ENCODE measurements at regions not wholly inside any gene's neighbourhood (a gene's known extent, or its start where the extent isn't known, plus 50 kb on each side); places are given as distances from the start of the nearest gene placed in this dataset.

DNA sequence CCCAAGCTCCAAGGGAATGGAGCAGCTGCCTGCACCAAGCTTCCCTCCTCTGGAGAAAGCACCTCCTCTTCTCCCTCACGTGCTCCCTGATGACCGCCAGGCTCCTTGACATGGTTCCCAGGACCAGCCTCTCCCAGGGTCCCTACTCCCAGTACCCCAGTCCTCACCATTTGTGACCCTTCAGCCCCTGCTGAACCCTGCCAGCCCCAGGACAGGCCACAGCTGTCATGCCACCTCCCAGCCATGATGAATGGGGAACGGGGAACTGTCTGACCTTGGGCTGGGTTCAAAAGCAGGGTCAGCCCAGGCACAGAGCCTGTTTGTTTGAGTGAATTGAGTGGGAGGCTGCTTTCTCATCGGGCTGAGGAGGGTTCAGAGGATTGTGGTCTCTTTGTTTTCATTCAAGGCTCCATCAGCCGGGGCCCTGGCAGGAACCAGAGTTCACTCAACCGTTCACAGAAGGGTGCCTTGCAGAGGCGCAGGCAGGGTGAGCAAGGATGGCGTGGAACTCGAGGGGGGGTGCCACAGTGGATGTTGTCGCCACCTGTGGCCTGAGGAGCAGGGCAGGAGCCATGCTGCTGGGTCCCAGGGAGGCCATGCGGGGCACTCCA lies 344.5 kb upstream of the SFSWAP start:
- DNase-seq, result peak; percentile 8

- DNase-seq, result peak; percentile 1
Measured at GRCh38 chr12:131367067-131367982, 343.6 kb upstream of the SFSWAP start.

DNA sequence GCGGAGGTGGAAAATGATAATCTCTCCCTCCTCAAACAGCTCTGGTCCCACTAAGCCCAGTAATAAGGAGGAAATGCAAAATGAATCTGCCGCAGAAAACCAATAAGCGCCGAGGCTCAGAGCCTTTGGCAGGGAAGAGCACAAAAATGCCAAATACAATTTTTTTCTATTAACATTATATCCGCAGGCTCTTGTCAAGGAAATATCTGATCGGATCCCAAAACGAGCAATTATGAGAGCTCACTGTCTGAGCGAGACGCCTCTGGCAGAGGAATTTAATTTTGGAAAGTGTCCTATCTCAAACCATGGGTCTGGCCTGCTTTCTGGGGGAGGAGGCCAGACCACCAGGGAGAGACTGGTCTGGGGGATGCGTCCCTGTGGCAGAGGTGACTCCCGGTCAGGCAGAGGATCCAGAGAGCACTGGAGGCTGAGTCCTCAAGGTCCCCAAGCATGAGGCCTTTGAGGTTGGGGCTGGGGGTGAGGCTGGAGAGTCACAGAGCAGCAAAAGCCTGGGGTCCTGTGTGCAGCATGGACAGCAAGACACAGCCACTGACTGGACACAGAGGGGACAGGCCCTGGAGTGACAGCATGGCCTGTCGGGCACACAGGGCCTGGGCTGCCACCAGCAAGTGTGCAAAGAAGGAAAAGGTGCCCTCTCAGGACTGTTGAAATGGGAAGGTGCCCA lies 342.8 kb upstream of the SFSWAP start:
- DNase-seq, result no peak

GRCh38 chr12:131368668-131369071 lies 342.2 kb upstream of the SFSWAP start:
- DNase-seq, result no peak

DNA sequence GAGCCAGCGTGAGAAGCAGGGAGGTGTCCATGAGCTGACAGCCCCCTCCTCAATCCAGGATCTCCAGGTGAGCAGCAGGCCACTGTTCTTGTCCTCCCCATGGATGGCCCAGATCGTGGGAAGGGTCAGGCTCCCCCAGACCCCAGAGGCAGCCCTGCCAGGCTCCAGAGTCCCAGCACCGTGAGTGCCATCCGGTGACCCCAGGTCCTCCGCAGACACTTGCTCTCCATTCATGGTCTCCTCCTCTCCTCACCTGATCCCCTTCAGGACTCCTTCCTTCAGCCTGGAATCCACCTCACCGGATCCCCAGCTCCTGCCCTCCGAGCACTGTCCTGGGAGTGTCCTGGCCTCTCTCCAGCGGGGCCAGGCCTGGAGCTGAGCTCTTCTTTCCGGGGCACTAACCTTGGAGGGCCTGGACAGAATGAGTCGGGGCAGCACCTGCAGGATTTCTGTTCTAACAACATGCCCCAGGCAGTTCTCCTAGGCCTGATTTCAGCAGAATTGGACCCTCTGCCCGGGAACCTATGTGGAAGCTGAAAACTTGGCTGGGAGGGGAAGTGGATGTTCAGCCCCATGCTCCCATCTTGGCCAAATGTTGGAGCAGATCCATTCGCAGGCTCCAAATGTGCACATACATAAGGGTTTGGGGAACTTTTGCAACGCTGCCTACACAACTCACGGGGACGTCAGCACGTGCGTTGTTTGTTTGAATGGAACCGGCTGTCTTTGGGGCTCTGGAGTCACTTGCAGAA lies 341.6 kb upstream of the SFSWAP start:
- no peak for DNase-seq

DNA sequence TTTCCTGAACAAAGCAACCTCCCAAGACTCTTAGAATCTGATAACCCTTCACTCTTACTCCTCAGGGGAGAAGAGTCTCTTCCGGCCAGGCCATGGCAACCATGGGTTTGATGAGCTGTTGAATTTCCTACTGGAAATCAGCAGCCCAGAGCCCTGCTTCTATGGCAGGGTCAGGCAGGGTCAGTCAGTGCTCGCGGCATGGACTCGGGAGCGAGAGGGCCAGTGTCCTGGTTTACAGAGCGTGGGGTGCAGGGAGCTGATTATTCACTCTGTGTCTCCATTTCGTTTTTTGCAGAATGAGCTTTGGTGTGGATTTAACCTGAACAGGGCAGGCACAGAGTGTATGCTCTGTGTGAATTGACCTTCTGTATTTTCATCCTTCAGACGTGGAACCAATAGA lies 340.6 kb upstream of the SFSWAP start:
- no peak for DNase-seq

DNA sequence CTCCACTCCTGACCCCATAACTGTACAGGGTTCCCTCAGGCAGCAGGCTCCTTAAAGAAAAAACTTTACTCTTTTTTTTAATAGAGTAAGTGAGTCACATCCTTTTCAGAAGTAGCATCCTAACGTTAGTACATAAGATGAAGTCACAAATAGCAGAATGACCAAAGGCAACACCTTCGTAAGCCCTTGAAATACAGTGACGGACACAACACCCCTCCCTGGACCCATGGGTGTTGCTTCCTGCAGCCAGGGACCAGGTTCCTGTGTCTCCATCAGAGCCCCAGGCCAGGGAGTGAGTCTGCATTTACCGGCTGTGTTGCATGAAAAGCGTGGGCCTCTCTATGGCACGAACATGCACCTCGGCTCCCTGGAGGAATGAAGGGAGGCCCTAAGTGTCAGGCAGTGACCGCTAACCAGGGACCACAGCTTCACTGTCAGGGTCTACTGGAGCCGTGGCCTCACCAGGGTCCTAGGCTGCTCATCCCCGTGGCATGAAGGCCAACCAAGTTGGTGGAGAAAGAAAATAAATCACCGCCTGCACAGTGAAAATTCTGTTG lies 340.0 kb upstream of the SFSWAP start:
- no peak for DNase-seq

GRCh38 chr12:131371401-131372170 lies 339.3 kb upstream of the SFSWAP start:
- DNase-seq, result no peak

DNA sequence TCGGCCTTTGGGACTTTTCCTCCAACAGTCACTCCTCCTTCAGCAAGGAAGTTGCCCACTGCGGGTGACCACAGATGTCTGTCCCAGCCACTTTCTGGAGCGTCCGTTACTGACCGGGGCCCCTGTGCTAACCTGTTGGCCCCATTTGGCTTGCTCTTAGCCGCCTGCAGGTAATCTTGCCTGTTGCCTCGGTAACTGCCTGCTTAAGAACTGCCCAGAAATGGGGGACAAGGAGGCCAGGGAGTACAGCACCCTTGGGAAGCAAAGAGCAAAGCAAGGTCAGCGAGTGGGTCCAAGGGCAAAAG lies 338.8 kb upstream of the SFSWAP start:
- DNase-seq, result no peak

DNA sequence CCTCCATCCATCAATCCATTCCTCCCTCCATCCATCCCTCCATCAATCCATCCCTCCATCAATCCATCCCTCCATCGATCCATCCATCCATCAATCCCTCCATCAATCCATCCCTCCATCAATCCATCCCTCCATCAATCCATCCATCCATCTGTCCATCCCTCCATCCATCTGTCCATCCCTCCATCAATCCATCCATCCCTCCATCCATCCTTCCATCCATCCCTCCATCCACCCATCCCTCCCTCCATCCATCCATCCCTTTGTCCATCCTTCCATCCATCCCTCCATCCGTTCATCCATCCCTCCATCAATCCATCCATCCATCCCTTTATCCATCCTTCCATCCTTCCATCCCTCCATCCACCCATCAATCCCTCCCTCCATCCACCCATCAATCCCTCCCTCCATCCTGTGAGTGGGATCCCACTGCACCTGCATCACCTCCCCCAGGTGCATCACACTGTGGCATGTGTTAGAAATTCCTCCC lies 338.1 kb upstream of the SFSWAP start:
- no peak for DNase-seq

DNA sequence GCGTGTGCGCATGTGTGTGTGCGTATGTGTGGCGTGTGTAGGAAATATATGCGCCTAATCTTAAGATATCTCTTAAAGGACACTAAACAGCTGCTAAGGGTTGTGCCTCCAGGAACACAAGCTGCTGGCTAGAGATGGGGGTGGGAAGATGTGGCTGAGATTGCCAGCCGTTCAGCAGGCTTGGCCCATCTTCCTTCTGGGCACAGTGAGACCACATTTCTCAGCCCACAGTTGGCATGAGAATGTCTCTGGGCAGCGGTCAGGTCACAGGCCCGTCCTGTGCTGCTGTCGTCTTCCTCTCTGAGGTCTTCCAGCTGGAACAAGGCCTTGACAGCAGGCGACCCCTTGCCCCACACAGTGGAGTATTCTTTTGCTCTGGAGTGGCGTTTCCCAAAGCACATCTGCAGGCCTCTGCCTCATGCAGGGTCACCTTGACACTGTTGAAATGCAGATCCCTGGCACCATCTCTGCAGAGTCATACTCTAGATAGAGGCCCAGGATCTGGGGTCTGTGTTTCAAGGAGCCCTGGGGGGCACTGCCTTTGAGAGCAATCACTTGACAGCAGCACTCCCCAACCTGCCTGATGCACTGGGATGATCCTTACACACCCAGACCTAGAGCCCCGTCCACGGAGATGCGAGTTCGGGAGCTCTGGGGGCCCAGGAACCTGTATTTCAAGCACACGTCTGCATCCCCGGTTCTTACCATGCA lies 335.5 kb upstream of the SFSWAP start:
- no peak for DNase-seq

GRCh38 chr12:131375972-131376345 lies 334.9 kb upstream of the SFSWAP start:
- no peak for DNase-seq

GRCh38 chr12:131378176-131378842 lies 332.6 kb upstream of the SFSWAP start:
- DNase-seq, result no peak

DNA sequence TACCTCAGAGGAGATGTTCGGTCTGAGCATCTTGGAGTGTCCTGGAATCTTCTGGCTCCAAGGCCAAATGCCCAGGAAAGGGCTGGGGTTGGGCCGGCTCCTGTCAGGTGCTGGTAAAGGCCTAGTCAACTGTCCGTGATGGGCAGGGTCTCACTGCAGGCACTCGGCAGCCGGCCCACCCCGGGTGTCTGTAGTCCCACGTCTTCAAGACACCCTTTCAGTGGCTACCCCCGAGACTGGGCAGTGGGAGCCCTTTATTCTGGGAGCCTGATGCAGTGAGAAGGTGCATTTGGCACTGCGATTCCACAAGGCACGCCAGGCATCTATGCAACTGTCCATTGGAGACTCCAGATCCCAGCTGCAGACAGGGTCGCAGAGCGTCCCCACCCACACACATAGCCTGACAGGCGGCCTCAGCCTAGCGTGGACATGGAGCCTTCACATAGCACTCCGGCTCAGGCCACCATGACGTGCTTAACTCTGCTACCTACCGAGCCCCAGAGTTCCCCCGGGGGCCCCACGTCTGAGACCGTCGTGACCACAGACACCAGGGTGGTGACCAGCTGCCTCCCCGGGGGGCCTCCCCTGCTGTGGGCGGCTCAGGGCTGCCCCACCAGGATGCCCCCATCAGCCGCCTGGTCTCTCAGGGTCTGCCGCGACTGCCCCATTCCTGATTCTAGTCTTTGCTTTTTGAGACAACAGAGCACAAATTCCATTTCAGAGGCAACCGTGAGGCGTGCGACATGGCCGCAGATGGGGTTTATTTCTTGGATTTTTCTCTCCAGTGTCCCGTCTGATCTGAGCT lies 331.8 kb upstream of the SFSWAP start:
- DNase-seq, result no peak

DNA sequence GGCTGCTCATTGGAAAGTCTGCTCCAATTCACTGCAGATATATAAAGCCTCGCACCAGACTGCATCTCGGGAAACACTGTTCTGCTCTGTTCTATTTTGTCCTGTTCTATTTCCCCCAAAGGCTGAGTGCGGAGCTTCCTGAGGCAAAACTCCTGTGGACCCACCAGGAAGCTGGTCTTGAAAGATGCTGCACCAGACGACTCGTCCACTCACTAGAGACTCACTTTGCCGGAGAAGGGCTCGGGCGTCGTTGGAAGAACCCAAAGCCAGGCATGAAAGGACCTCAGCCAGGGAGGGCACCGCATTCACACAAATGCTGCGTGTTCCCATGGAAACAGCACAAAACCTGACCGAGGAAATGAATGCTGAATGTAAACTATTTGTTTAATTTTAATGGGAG lies 331.2 kb upstream of the SFSWAP start:
- DNase-seq, result no peak

DNA sequence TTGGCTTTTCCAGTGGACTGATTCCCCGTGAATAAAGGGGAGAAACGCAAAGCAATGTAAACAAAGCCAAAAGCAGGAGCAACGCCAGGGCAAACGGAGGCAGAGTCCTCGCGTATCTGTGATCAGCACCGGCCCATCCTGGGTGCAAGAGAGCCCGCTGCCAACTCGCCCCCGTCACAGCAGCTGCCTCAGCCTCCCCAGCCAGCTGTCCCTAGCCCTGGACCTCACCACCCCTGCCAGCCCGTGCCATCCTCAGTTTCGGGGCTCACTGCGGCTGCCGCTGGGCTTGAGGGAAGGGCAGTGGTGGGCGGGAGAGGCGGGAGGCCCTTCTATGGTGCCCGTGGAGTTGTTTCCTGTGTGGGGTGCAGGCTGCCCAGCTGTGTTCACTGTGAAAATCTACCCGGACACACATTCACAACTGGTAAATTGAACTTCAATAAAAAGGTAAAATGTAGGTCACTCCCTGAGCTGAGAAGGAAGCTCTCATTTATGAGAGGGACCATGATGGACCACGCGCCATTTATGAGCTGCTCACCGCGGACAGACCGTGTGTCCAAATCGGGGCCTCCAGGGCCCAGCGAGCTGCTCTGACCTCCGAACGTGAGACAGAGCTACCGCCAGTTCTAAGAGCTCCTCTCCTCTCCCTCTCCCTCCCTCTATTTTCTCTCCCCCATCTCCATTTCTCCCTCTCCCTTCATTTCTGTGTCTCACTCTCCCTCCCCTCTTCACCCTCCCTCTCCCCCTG lies 330.5 kb upstream of the SFSWAP start:
- no peak for DNase-seq

DNA sequence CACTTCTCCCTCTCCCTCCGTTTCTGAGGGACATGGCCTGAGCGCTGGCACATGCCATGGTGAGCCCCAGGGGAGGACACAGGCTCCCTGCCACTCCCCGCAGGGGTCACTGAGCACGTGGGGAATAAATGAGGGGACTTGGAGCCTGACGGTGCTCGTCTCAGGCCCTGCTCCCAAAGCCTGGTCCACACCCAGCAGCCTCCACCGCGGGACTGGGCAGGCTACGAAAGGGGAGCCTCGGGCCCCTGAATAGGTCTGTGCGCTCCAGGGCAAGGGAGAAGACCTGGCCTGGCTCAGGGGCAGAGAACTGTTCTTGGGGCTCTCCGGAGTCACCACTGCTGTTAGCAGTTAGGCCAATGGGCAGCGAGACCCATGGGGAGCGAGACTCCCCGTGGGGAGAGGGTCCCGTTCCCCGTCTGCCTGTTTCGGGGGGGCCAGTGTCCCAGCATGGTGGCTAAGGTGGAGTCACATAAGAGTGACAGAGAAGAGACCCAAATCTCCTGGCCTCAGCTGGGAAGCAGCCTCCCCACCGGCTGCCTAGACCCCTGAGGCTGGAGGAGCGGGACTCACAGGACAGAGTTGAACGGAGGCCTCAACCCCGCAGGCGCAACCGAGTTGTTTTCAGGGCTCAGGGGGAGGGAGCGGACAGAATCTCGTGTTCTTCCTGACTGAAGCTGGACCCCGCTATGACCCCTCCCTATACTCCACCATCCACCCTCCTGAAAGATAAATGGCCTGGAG lies 329.8 kb upstream of the SFSWAP start:
- DNase-seq, result no peak

GRCh38 chr12:131381716-131382430 lies 329.0 kb upstream of the SFSWAP start:
- DNase-seq, result no peak

Measured in stimulated activated CD8-positive, alpha-beta memory T cell treated with anti-CD3 and anti-CD28 coated beads, Interleukin-4, amount 100 ng/mL, for 48 hours (primary cell).